Colonic mucosa (tissue), 4 donors: ENCODE measurements at regions not wholly inside any gene's neighbourhood (a gene's known extent, or its start where the extent isn't known, plus 50 kb on each side); places are given as distances from the start of the nearest gene placed in this dataset.
A peak's percentile ranks its signal among the peaks of the same experiment; 100 is the strongest.
"Not testable (repeated sequence)": the region's sequence is repeated elsewhere in the genome, so short reads cannot be mapped to it uniquely, and the experiment has no call there.

Source experiments
- DNase-seq: peaks from one replicate; pipeline ENCODE4 v3.0.0-alpha.2; 2020
- H3K27ac ChIP-seq: fragments of 200-600 bp; one replicate; pipeline ENCODE4 v1.8.0; 2021
- H3K27me3 ChIP-seq: fragments of 200-600 bp; one replicate; pipeline ENCODE4 v1.8.0; 2021
- H3K36me3 ChIP-seq: fragments of 200-600 bp; one replicate; pipeline ENCODE4 v1.8.0; 2021
- H3K4me1 ChIP-seq: fragments of 200-600 bp; one replicate; pipeline ENCODE4 v1.8.0; 2021; ENCODE audit warnings: mild to moderate bottlenecking
- H3K4me3 ChIP-seq: fragments of 200-600 bp; one replicate; pipeline ENCODE4 v1.8.0; 2021
- H3K9ac ChIP-seq, 2 donors: one replicate each; pipeline ENCODE4 v1.7.0; 2013; ENCODE audit warnings: control low read depth in 2 of 2, low read depth in 2 of 2, low read length in 2 of 2
- H3K9me3 ChIP-seq: fragments of 200-600 bp; one replicate; pipeline ENCODE4 v1.8.0; 2021
- CTCF ChIP-seq: fragments of 200-600 bp; IDR thresholded peaks from one replicate; pipeline ENCODE4 v1.8.0; 2022; ENCODE audit warnings: antibody characterized with exemption, mild to moderate bottlenecking
- intact Hi-C: fragments of 100-400 bp; cut with DNase I; formaldehyde crosslinking; loops from one replicate; pipeline ENCODE4 v1.14.1; 2022
- donor health status: healthy.
- donor health status: DM: no; HTN: no; CAD: no.
- donor health status: DM: no; HTN: no; CAD: no.

DNA sequence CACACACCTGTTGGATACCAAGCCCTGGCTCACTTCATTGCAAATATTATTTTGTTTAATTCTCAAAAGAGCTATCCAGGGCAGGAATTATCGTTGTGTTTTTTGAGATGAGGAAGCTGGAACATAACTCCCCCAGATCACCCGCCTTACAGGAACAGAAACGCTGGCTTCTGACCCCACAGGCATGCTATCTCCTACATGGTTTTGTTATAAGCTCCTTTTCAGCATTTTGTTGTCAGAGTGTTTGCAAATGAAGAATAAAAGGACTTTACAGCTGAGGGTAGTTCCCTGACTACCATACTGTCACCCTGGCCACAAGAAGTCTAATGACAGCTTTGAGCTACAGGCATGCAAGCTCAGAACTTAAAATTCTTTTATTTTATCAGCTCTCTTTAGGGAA is 62.0 kb upstream of the MRPS9 start:
- Histone ChIP-seq H3K36me3 (no peaks in the 10 kb centered on the region), H3K27ac (no peak overlapping the region), H3K4me3 (no peak overlapping the region), H3K9ac (no peak overlapping the region), H3K27me3 (no peaks in the 10 kb centered on the region), H3K9me3 (no peaks in the 10 kb centered on the region), H3K4me1 (no peaks in the 10 kb centered on the region)
- no peak for DNase-seq
- TF ChIP-seq CTCF, result no peak
- intact Hi-C loops, result no loop called here

DNA sequence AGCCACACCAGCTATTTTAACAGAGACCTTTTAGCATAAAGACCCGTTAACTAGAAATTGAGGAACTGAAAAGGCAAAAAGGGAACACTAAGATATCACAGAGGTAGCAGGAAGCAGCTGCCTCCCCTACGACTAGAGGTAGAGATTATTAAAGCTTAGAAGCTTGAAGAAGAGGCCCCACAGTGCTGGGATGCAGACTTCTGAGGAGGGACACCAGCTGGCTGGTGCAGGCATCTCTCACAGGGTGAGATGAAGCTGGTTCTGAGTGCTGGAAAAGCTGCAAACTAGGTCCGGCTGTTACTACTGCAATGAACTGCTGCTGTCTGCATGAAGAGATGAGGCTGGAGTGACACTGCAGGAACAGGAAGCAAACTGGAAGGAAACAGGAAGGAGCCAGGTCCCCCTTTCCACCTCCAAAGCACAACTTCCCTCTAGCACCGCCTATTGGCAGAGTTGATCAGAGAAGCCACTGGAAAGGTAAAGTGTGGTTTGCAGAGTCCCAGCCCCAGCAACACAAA is 61.2 kb upstream of the MRPS9 start:
- intact Hi-C loops, result no loop called here
- peak; percentile 24 for DNase-seq
- H3K4me1 ChIP-seq, result no peaks in the 10 kb centered on the region
- H3K36me3 ChIP-seq, result no peaks in the 10 kb centered on the region
- no peak overlapping the region for H3K9ac ChIP-seq
- H3K4me3 ChIP-seq, result no peak overlapping the region
- no peak for TF ChIP-seq CTCF
- H3K9me3 ChIP-seq, result no peaks in the 10 kb centered on the region
- no peak overlapping the region for H3K27ac ChIP-seq
- H3K27me3 ChIP-seq, result no peaks in the 10 kb centered on the region

- no peak for DNase-seq
- Histone ChIP-seq H3K9me3 (no peaks in the 10 kb centered on the region), H3K9ac (no peak overlapping the region), H3K4me1 (no peaks in the 10 kb centered on the region), H3K4me3 (no peak overlapping the region), H3K36me3 (no peaks in the 10 kb centered on the region), H3K27ac (no peak overlapping the region), H3K27me3 (no peaks in the 10 kb centered on the region)
- TF ChIP-seq CTCF, result no peak
- intact Hi-C loops, result no loop called here
These were observed 59.9 kb upstream of the MRPS9 start for GRCh38 chr2:104977958-104978357.

- DNase-seq, H3K4me1 ChIP-seq, intact Hi-C loops, H3K27ac ChIP-seq, H3K9me3 ChIP-seq, H3K9ac ChIP-seq, H3K4me3 ChIP-seq, H3K27me3 ChIP-seq, H3K36me3 ChIP-seq: not testable (repeated sequence)
These were observed 58.1 kb upstream of the MRPS9 start for GRCh38 chr2:104979786-104980185.

GRCh38 chr2:104982111-104982510 is 55.8 kb upstream of the MRPS9 start:
- Histone ChIP-seq H3K4me1 (no peaks in the 10 kb centered on the region), H3K9ac (no peak overlapping the region), H3K36me3 (no peaks in the 10 kb centered on the region), H3K27me3 (no peaks in the 10 kb centered on the region), H3K27ac (no peak overlapping the region), H3K4me3 (no peak overlapping the region), H3K9me3 (no peaks in the 10 kb centered on the region)
- DNase-seq, result no peak
- TF ChIP-seq CTCF, result no peak
- intact Hi-C loops, result no loop called here
